ENCODE measurements at regions not wholly inside any gene's neighbourhood (a gene's known extent, or its start where the extent isn't known, plus 50 kb on each side); places are given as distances from the start of the nearest gene placed in this dataset.

- TF ChIP-seq VEZF1 (CRISPR knock-in tag; IDR thresholded peaks at IDR 0.05) (no peak), SIN3A (IDR thresholded peaks at IDR 0.05; ENCODE audit: borderline replicate concordance in 2 of 2, control insufficient read depth in 1 of 2, low read depth in 2 of 2, low read length in 2 of 2) (no peak), MEF2D (tag; conservative IDR thresholded peaks at IDR 0.05; ENCODE audit: low read depth) (no peak), MAFK (IDR thresholded peaks at IDR 0.05; ENCODE audit: low read length) (no peak), CTCF (IDR thresholded peaks at IDR 0.05 in 2 of 3, conservative IDR thresholded peaks at IDR 0.05 in 1 of 3; ENCODE audit: insufficient read depth in 2 of 3, low read depth in 1 of 3, low read length in 3 of 3) (no peak), ELK1 (CRISPR knock-in tag; IDR thresholded peaks at IDR 0.05) (no peak), POLR2A (conservative IDR thresholded peaks at IDR 0.05) (no peak), PHB2 (IDR thresholded peaks at IDR 0.05; ENCODE audit: low read depth) (no peak), TEAD4 (IDR thresholded peaks at IDR 0.05; ENCODE audit: low read length) (no peak), TEAD4 (CRISPR knock-in tag; IDR thresholded peaks at IDR 0.05; ENCODE audit: borderline replicate concordance) (no peak), CBX5 (IDR thresholded peaks at IDR 0.05; ENCODE audit: borderline replicate concordance, low read depth) (no peak)
These were observed 166.5 kb upstream of the KCNJ3 start for GRCh38 chr2:154532004-154532403.

Data from K562 (cell line).